Right lobe of liver (tissue), 4 donors: ENCODE measurements at regions not wholly inside any gene's neighbourhood (a gene's known extent, or its start where the extent isn't known, plus 50 kb on each side); places are given as distances from the start of the nearest gene placed in this dataset.

Experiments
- POLR2A ChIP-seq: fragments of 450-650 bp; IDR thresholded peaks from one replicate; pipeline ENCODE4 v1.6.1; 2017; ENCODE audit warnings: antibody characterized with exemption, mild to moderate bottlenecking
- TF ChIP-seq, protein P1 (sequence below), 4 donors: fragments of 200-600 bp in 3 of 4; fragments of 450-650 bp in 1 of 4; IDR thresholded peaks; one replicate each; pipeline versions ENCODE4 v1.5.1 to v1.8.0; 2016 to 2022; ENCODE audit warnings: antibody characterized with exemption in 4 of 4, mild to moderate bottlenecking in 2 of 4
- donor health status: DM: no; HTN: no; CAD: no.
- donor health status: DM: no; HTN: no; CAD: no.
- donor health status: DM: no; HTN: yes; CAD: no.

DNA sequence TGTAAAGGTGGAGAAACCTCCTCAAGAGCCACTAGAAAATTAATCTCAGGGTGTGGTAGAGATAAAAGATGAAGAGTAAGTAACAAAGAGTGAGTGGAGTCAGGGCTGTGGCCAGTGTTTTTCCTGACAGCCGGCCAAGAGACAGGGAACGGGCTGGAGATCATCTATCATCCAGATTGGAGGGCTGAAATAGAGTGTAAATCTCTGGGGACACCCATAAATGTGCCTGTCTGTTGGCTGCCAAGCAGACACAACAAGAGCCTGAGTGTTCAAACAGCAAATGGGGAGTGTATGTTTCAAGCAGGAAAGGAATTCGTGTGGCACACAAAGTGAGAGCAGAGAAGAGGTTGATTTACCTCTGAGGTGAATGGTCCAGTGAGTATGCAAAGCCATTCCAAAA, 326.4 kb upstream of the KHDRBS2 start:
- no peak for TF ChIP-seq POLR2A
- TF ChIP-seq, protein P1, sequence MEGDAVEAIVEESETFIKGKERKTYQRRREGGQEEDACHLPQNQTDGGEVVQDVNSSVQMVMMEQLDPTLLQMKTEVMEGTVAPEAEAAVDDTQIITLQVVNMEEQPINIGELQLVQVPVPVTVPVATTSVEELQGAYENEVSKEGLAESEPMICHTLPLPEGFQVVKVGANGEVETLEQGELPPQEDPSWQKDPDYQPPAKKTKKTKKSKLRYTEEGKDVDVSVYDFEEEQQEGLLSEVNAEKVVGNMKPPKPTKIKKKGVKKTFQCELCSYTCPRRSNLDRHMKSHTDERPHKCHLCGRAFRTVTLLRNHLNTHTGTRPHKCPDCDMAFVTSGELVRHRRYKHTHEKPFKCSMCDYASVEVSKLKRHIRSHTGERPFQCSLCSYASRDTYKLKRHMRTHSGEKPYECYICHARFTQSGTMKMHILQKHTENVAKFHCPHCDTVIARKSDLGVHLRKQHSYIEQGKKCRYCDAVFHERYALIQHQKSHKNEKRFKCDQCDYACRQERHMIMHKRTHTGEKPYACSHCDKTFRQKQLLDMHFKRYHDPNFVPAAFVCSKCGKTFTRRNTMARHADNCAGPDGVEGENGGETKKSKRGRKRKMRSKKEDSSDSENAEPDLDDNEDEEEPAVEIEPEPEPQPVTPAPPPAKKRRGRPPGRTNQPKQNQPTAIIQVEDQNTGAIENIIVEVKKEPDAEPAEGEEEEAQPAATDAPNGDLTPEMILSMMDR (IDR thresholded peaks at IDR 0.05), result no peak
